ENCODE measurements at regions not wholly inside any gene's neighbourhood (a gene's known extent, or its start where the extent isn't known, plus 50 kb on each side); places are given as distances from the start of the nearest gene placed in this dataset.

- H3K27ac ChIP-seq (ENCODE audit: insufficient read depth in 1 of 2, low read depth in 1 of 2, low read length in 2 of 2, poor library complexity in 1 of 2, severe bottlenecking in 2 of 2): no peak overlapping the region
- H3K36me3 ChIP-seq (ENCODE audit: control insufficient read depth in 4 of 4, insufficient read depth in 4 of 4, low read length in 3 of 4): no peaks in the 10 kb centered on the region
- no peak overlapping the region for H3K4me3 ChIP-seq (ENCODE audit: control insufficient read depth in 1 of 7, extremely low read depth in 1 of 7, insufficient read depth in 4 of 7, low read depth in 2 of 7, low read length in 6 of 7)
- ChIA-PET POLR2A (no interaction called here), CTCF (interaction anchor here (0.7 kb wide), 1 partner anchor 552 kb away, joined by 3 read pairs; no protein-coding TSS in a partner anchor)
- DNase-seq: no peak
- H3K27me3 ChIP-seq (replicated peaks in 2 of 5; ENCODE audit: control insufficient read depth in 4 of 5, insufficient read depth in 5 of 5, low read length in 4 of 5): peaks cover 0 to 8% (median 0%) of the 10 kb centered on the region in 5 experiments
- no peaks in the 10 kb centered on the region for H3K4me1 ChIP-seq (ENCODE audit: control extremely low read depth in 1 of 4, control insufficient read depth in 4 of 4, insufficient read depth in 4 of 4, low read length in 3 of 4)
- 100% methylated on average over 3 of the region's 4 CpGs for WGBS (ENCODE audit: insufficient coverage)
- H3K9me3 ChIP-seq (ENCODE audit: control extremely low read depth in 1 of 5, control insufficient read depth in 4 of 5, insufficient read depth in 2 of 5, low read depth in 1 of 5, low read length in 4 of 5): no peaks in the 10 kb centered on the region
Measured at GRCh38 chr1:63710308-63710707, 63.5 kb upstream of the ROR1 start.

GRCh38 chr1:63710761-63711380, 62.9 kb upstream of the ROR1 start:
- Histone ChIP-seq H3K4me3 (ENCODE audit: control insufficient read depth in 1 of 7, extremely low read depth in 1 of 7, insufficient read depth in 4 of 7, low read depth in 2 of 7, low read length in 6 of 7) (no peak overlapping the region), H3K4me1 (ENCODE audit: control extremely low read depth in 1 of 4, control insufficient read depth in 4 of 4, insufficient read depth in 4 of 4, low read length in 3 of 4) (no peaks in the 10 kb centered on the region), H3K9me3 (ENCODE audit: control extremely low read depth in 1 of 5, control insufficient read depth in 4 of 5, insufficient read depth in 2 of 5, low read depth in 1 of 5, low read length in 4 of 5) (no peaks in the 10 kb centered on the region), H3K36me3 (ENCODE audit: control insufficient read depth in 4 of 4, insufficient read depth in 4 of 4, low read length in 3 of 4) (no peaks in the 10 kb centered on the region), H3K27ac (ENCODE audit: insufficient read depth in 1 of 2, low read depth in 1 of 2, low read length in 2 of 2, poor library complexity in 1 of 2, severe bottlenecking in 2 of 2) (no peak overlapping the region), H3K27me3 (replicated peaks in 2 of 5; ENCODE audit: control insufficient read depth in 4 of 5, insufficient read depth in 5 of 5, low read length in 4 of 5) (peaks cover 0 to 8% (median 0%) of the 10 kb centered on the region in 5 experiments)
- 100% methylated on average over 1 of the region's 1 CpG for WGBS (ENCODE audit: insufficient coverage)
- no peak for DNase-seq
- ChIA-PET POLR2A (interaction anchor here (0.6 kb wide), 1 partner anchor 119 kb away, joined by 3 read pairs; no protein-coding TSS in a partner anchor), CTCF (no interaction called here)

- H3K27ac ChIP-seq (ENCODE audit: insufficient read depth in 1 of 2, low read depth in 1 of 2, low read length in 2 of 2, poor library complexity in 1 of 2, severe bottlenecking in 2 of 2): no peak overlapping the region
- no peaks in the 10 kb centered on the region for H3K4me1 ChIP-seq (ENCODE audit: control extremely low read depth in 1 of 4, control insufficient read depth in 4 of 4, insufficient read depth in 4 of 4, low read length in 3 of 4)
- no peak overlapping the region for H3K4me3 ChIP-seq (ENCODE audit: control insufficient read depth in 1 of 7, extremely low read depth in 1 of 7, insufficient read depth in 4 of 7, low read depth in 2 of 7, low read length in 6 of 7)
- CTCF ChIA-PET: interaction anchor here (1.7 kb wide), 1 partner anchor 9 kb away, joined by 4 read pairs; no protein-coding TSS in a partner anchor
- peaks cover 0 to 5% (median 0%) of the 10 kb centered on the region in 5 experiments for H3K27me3 ChIP-seq (replicated peaks in 2 of 5; ENCODE audit: control insufficient read depth in 4 of 5, insufficient read depth in 5 of 5, low read length in 4 of 5)
- WGBS (ENCODE audit: insufficient coverage): 93% methylated on average over 3 of the region's 3 CpGs
- POLR2A ChIA-PET: no interaction called here
- no peaks in the 10 kb centered on the region for H3K36me3 ChIP-seq (ENCODE audit: control insufficient read depth in 4 of 4, insufficient read depth in 4 of 4, low read length in 3 of 4)
- DNase-seq: peak in 1 of 3 donors; percentile 39
- no peaks in the 10 kb centered on the region for H3K9me3 ChIP-seq (ENCODE audit: control extremely low read depth in 1 of 5, control insufficient read depth in 4 of 5, insufficient read depth in 2 of 5, low read depth in 1 of 5, low read length in 4 of 5)
Measured at GRCh38 chr1:63713041-63713440, 60.8 kb upstream of the ROR1 start.

GRCh38 chr1:63713627-63714481, 60.0 kb upstream of the ROR1 start:
- Histone ChIP-seq H3K4me1 (ENCODE audit: control extremely low read depth in 1 of 4, control insufficient read depth in 4 of 4, insufficient read depth in 4 of 4, low read length in 3 of 4) (no peaks in the 10 kb centered on the region), H3K36me3 (ENCODE audit: control insufficient read depth in 4 of 4, insufficient read depth in 4 of 4, low read length in 3 of 4) (no peaks in the 10 kb centered on the region), H3K9me3 (ENCODE audit: control extremely low read depth in 1 of 5, control insufficient read depth in 4 of 5, insufficient read depth in 2 of 5, low read depth in 1 of 5, low read length in 4 of 5) (no peaks in the 10 kb centered on the region), H3K27ac (ENCODE audit: insufficient read depth in 1 of 2, low read depth in 1 of 2, low read length in 2 of 2, poor library complexity in 1 of 2, severe bottlenecking in 2 of 2) (no peak overlapping the region), H3K27me3 (replicated peaks in 2 of 5; ENCODE audit: control insufficient read depth in 4 of 5, insufficient read depth in 5 of 5, low read length in 4 of 5) (peaks cover 0 to 5% (median 0%) of the 10 kb centered on the region in 5 experiments), H3K4me3 (ENCODE audit: control insufficient read depth in 1 of 7, extremely low read depth in 1 of 7, insufficient read depth in 4 of 7, low read depth in 2 of 7, low read length in 6 of 7) (no peak overlapping the region)
- peak in 2 of 3 donors; percentile 26 to 28 for DNase-seq
- POLR2A ChIA-PET: no interaction called here
- CTCF ChIA-PET: no interaction called here
- 93% methylated on average over 5 of the region's 6 CpGs for WGBS (ENCODE audit: insufficient coverage)

- POLR2A ChIA-PET: no interaction called here
- DNase-seq: no peak
- CTCF ChIA-PET: no interaction called here
- no peaks in the 10 kb centered on the region for H3K36me3 ChIP-seq (ENCODE audit: control insufficient read depth in 4 of 4, insufficient read depth in 4 of 4, low read length in 3 of 4)
- no peaks in the 10 kb centered on the region for H3K9me3 ChIP-seq (ENCODE audit: control extremely low read depth in 1 of 5, control insufficient read depth in 4 of 5, insufficient read depth in 2 of 5, low read depth in 1 of 5, low read length in 4 of 5)
- H3K4me3 ChIP-seq (ENCODE audit: control insufficient read depth in 1 of 7, extremely low read depth in 1 of 7, insufficient read depth in 4 of 7, low read depth in 2 of 7, low read length in 6 of 7): no peak overlapping the region
- no peak overlapping the region for H3K27ac ChIP-seq (ENCODE audit: insufficient read depth in 1 of 2, low read depth in 1 of 2, low read length in 2 of 2, poor library complexity in 1 of 2, severe bottlenecking in 2 of 2)
- peaks cover 0 to 5% (median 0%) of the 10 kb centered on the region in 5 experiments for H3K27me3 ChIP-seq (replicated peaks in 2 of 5; ENCODE audit: control insufficient read depth in 4 of 5, insufficient read depth in 5 of 5, low read length in 4 of 5)
- H3K4me1 ChIP-seq (ENCODE audit: control extremely low read depth in 1 of 4, control insufficient read depth in 4 of 4, insufficient read depth in 4 of 4, low read length in 3 of 4): no peaks in the 10 kb centered on the region
- WGBS (ENCODE audit: insufficient coverage): 67% methylated on average over 2 of the region's 2 CpGs
Measured at GRCh38 chr1:63714482-63714760, 59.4 kb upstream of the ROR1 start.

- CTCF ChIA-PET: interaction anchor here (1.3 kb wide), 1 partner anchor 26 kb away, joined by 4 read pairs; no protein-coding TSS in a partner anchor
- DNase-seq: no peak
Measured at GRCh38 chr1:63717511-63718065, 56.2 kb upstream of the ROR1 start.

GRCh38 chr1:63718541-63718970, 55.3 kb upstream of the ROR1 start:
- POLR2A ChIA-PET: no interaction called here
- Histone ChIP-seq H3K27me3 (replicated peaks in 2 of 5; ENCODE audit: control insufficient read depth in 4 of 5, insufficient read depth in 5 of 5, low read length in 4 of 5) (peaks cover 0 to 6% (median 0%) of the 10 kb centered on the region in 5 experiments), H3K4me1 (ENCODE audit: control extremely low read depth in 1 of 4, control insufficient read depth in 4 of 4, insufficient read depth in 4 of 4, low read length in 3 of 4) (no peaks in the 10 kb centered on the region), H3K9me3 (ENCODE audit: control extremely low read depth in 1 of 5, control insufficient read depth in 4 of 5, insufficient read depth in 2 of 5, low read depth in 1 of 5, low read length in 4 of 5) (no peaks in the 10 kb centered on the region), H3K36me3 (ENCODE audit: control insufficient read depth in 4 of 4, insufficient read depth in 4 of 4, low read length in 3 of 4) (no peaks in the 10 kb centered on the region), H3K27ac (ENCODE audit: insufficient read depth in 1 of 2, low read depth in 1 of 2, low read length in 2 of 2, poor library complexity in 1 of 2, severe bottlenecking in 2 of 2) (no peak overlapping the region), H3K4me3 (ENCODE audit: control insufficient read depth in 1 of 7, extremely low read depth in 1 of 7, insufficient read depth in 4 of 7, low read depth in 2 of 7, low read length in 6 of 7) (peak overlapping the region in 1 of 7 experiments; percentile 23)
- CTCF ChIA-PET: interaction anchor here (1.3 to 1.7 kb wide), 2 partner anchors 27 kb away, joined by 4 to 5 read pairs; no protein-coding TSS in a partner anchor
- WGBS (ENCODE audit: insufficient coverage): 100% methylated on average over 1 of the region's 4 CpGs
- no peak for DNase-seq

More at GRCh38 chr1:63717511-63718065, 56.2 kb upstream of the ROR1 start:
- Histone ChIP-seq H3K27me3 (replicated peaks in 2 of 5; ENCODE audit: control insufficient read depth in 4 of 5, insufficient read depth in 5 of 5, low read length in 4 of 5) (peaks cover 0 to 6% (median 0%) of the 10 kb centered on the region in 5 experiments), H3K27ac (ENCODE audit: insufficient read depth in 1 of 2, low read depth in 1 of 2, low read length in 2 of 2, poor library complexity in 1 of 2, severe bottlenecking in 2 of 2) (no peak overlapping the region), H3K36me3 (ENCODE audit: control insufficient read depth in 4 of 4, insufficient read depth in 4 of 4, low read length in 3 of 4) (no peaks in the 10 kb centered on the region), H3K4me1 (ENCODE audit: control extremely low read depth in 1 of 4, control insufficient read depth in 4 of 4, insufficient read depth in 4 of 4, low read length in 3 of 4) (no peaks in the 10 kb centered on the region), H3K9me3 (ENCODE audit: control extremely low read depth in 1 of 5, control insufficient read depth in 4 of 5, insufficient read depth in 2 of 5, low read depth in 1 of 5, low read length in 4 of 5) (no peaks in the 10 kb centered on the region), H3K4me3 (ENCODE audit: control insufficient read depth in 1 of 7, extremely low read depth in 1 of 7, insufficient read depth in 4 of 7, low read depth in 2 of 7, low read length in 6 of 7) (no peak overlapping the region)
- WGBS (ENCODE audit: insufficient coverage): 100% methylated on average over 2 of the region's 4 CpGs
- POLR2A ChIA-PET: no interaction called here

Measured in common myeloid progenitor, CD34-positive (primary cell).